ENCODE measurements at regions not wholly inside any gene's neighbourhood (a gene's known extent, or its start where the extent isn't known, plus 50 kb on each side); places are given as distances from the start of the nearest gene placed in this dataset.

DNA sequence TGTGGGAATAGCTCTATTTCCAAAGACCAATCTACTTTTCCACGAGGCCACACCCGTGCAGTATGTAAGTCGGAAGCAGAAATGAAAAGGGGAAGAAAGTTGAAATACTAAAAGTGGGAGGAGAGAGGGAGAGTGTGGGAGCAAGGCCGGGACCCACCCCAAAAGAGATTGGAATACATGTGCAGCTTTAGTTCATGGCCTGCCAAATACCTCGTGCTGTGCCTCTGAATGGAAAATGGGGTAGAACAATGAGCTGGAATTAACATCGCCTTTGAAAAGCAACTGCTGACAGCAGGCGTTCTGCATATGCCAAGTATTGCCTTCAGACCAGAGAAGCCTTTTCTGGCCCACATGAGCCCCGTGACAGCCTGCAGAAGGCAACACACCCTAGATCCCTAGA is 155.6 kb downstream of the CD83 start:
- in situ Hi-C loops (cut with MboI; ENCODE audit: low sequenced_read_pairs in 4 of 4) (no loop called here), intact Hi-C loops (cut with DNase I; ENCODE audit: low total_unique reads) (no loop called here)
- H3K36me3 ChIP-seq, result no peaks in the 10 kb centered on the region
- ATAC-seq (no peak), DNase-seq (no peak)
- H3K27ac ChIP-seq, result no peak overlapping the region
- no peak overlapping the region for H3K4me3 ChIP-seq
- TF ChIP-seq CTCF (IDR thresholded peaks at IDR 0.05 in 4 of 5, conservative IDR thresholded peaks at IDR 0.05 in 1 of 5), result no peak
- TF ChIP-seq POLR2A (IDR thresholded peaks at IDR 0.05), result no peak
- no peaks in the 10 kb centered on the region for H3K4me1 ChIP-seq
- H3K9me3 ChIP-seq, result no peaks in the 10 kb centered on the region
- no peaks in the 10 kb centered on the region for H3K27me3 ChIP-seq

DNA sequence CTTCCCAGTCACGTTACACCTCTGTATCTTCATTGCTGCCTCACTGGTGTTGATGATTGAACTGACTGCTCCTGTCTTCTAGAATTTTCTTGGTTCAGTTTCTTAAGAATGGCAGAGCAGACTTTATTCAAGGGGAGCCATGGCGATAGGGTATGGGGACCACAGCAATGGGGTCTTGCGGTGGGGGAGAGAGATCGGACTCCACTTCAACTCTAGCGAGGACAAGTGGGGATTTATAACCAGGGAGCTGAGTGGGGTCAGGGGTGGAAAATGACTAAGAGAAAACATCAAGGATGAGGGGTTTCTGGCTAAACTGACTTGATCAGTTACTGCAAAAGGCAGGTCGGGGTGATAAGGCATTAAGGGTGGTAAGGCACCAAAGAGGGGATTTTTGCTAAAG is 156.4 kb downstream of the CD83 start:
- Histone ChIP-seq H3K36me3 (no peaks in the 10 kb centered on the region), H3K4me3 (no peak overlapping the region), H3K27me3 (no peaks in the 10 kb centered on the region), H3K27ac (no peak overlapping the region), H3K4me1 (no peaks in the 10 kb centered on the region), H3K9me3 (no peaks in the 10 kb centered on the region)
- ATAC-seq (no peak), DNase-seq (no peak)
- intact Hi-C loops (cut with DNase I; ENCODE audit: low total_unique reads), result no loop called here
- in situ Hi-C loops (cut with MboI; ENCODE audit: low sequenced_read_pairs in 4 of 4), result no loop called here
- TF ChIP-seq POLR2A (IDR thresholded peaks at IDR 0.05), result no peak
- TF ChIP-seq CTCF (IDR thresholded peaks at IDR 0.05 in 4 of 5, conservative IDR thresholded peaks at IDR 0.05 in 1 of 5), result no peak

DNA sequence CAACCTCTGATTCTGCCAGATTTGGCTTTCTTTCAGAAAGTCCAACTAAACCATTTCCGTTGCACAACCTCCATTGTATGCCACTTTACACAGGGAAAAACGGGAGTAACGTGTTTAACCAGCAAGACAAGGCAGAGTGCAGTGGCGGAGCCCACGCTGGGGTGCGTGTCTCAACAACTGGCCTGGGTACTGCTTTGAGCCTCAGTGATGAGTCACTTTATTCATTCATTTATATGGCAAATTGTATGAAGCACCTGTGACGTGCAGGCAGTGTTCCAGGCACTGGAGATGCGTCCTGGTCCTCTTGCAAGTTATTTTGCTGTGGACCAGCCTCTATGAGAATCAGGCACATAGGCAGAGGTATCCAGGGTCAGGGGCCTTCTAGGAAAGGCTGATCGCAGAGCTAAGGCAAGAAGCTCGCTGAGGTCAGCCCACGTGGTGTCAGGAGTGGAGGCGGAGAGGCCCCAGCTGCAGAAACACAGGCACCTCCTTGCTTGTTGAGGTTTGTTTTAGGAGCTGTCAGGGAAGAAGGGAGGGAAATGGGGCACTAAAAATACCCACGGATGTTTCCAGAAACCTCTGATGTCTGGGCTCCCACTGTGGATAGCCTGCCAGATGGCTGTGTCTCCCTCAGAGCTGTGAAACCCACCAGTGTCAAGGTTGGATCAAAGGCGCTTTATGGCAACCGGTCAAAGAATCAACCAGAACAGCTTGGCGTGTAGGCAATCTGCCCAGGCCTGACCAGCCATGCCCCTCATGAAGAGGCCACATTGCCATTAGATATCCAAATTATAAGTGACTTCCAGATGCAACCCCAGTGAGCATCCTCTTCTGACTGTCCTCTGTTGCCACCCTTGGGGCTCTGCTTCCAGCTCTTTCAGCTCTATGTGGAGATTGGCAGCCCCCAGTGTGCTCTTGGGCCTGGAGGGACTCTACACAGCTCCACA is 157.2 kb downstream of the CD83 start:
- Histone ChIP-seq H3K27ac (no peak overlapping the region), H3K4me1 (no peaks in the 10 kb centered on the region), H3K36me3 (no peaks in the 10 kb centered on the region), H3K27me3 (no peaks in the 10 kb centered on the region), H3K9me3 (no peaks in the 10 kb centered on the region), H3K4me3 (no peak overlapping the region)
- TF ChIP-seq CTCF (IDR thresholded peaks at IDR 0.05 in 4 of 5, conservative IDR thresholded peaks at IDR 0.05 in 1 of 5) (no peak), POLR2A (IDR thresholded peaks at IDR 0.05) (no peak)
- in situ Hi-C loops (cut with MboI; ENCODE audit: low sequenced_read_pairs in 4 of 4), result no loop called here
- DNase-seq (no peak), ATAC-seq (no peak)
- intact Hi-C loops (cut with DNase I; ENCODE audit: low total_unique reads), result no loop called here

- no peak for DNase-seq
- in situ Hi-C loops (cut with MboI; ENCODE audit: low sequenced_read_pairs in 4 of 4), result no loop called here
- Histone ChIP-seq H3K9me3 (no peaks in the 10 kb centered on the region), H3K4me3 (no peak overlapping the region), H3K36me3 (no peaks in the 10 kb centered on the region), H3K4me1 (no peaks in the 10 kb centered on the region), H3K27me3 (no peaks in the 10 kb centered on the region), H3K27ac (no peak overlapping the region)
- intact Hi-C loops (cut with DNase I; ENCODE audit: low total_unique reads), result no loop called here
- TF ChIP-seq POLR2A (IDR thresholded peaks at IDR 0.05) (no peak), CTCF (IDR thresholded peaks at IDR 0.05 in 4 of 5, conservative IDR thresholded peaks at IDR 0.05 in 1 of 5) (no peak)
- ATAC-seq, result no peak
Observed at GRCh38 chr6:14275493-14275851, 157.9 kb downstream of the CD83 start.
